CD4-positive, alpha-beta T cell (primary cell): ENCODE measurements at regions not wholly inside any gene's neighbourhood (a gene's known extent, or its start where the extent isn't known, plus 50 kb on each side); places are given as distances from the start of the nearest gene placed in this dataset.

ENCODE experiments used
- ATAC-seq: fragments of 200-7000 bp; cut with Tn5 transposase; one replicate; pipeline ENCODE4 v1.10.0; 2022; ENCODE audit warnings: mild to moderate bottlenecking; ENCODE audit not compliant: poor library complexity
- CTCF ChIA-PET: fragments of 350-600 bp; sonication (Branson Sonifier 250); formaldehyde crosslinking; loops from one replicate; lab custom pipeline; 2021; ENCODE audit warnings: antibody characterized with exemption, inconsistent platforms; lab: Charles Lee
- POLR2A ChIA-PET: fragments of 350-600 bp; sonication (Branson Sonifier 250); formaldehyde crosslinking; loops from one replicate; lab custom pipeline; 2021; ENCODE audit warnings: antibody characterized with exemption, inconsistent platforms; lab: Charles Lee
- DNase-seq, 14 experiments: peaks; one replicate each; pipeline ENCODE4 v3.0.0-alpha.2; 2013 to 2020; ENCODE audit warnings: mixed read lengths in 2 of 14
- H3K27ac ChIP-seq, 2 donors: one replicate each; pipeline versions ENCODE4 v1.5.1 to v1.7.0; 2013; ENCODE audit warnings: low read length in 2 of 2, low read depth in 1 of 2, mild to moderate bottlenecking in 1 of 2
- H3K27me3 ChIP-seq, 2 experiments: 1 replicate in 1 of 2; 2 replicates in 1 of 2; pipeline versions ENCODE4 v1.6.1 to v1.7.0; 2013; ENCODE audit warnings: low read length in 2 of 2, control low read depth in 1 of 2, mild to moderate bottlenecking in 1 of 2, moderate library complexity in 1 of 2; ENCODE audit not compliant: insufficient read depth in 2 of 2, control insufficient read depth in 1 of 2
- H3K36me3 ChIP-seq: one replicate; pipeline ENCODE4 v1.6.1; 2013; ENCODE audit warnings: low read length, control low read depth; ENCODE audit not compliant: insufficient read depth
- H3K4me1 ChIP-seq: one replicate; pipeline ENCODE4 v1.6.1; 2013; ENCODE audit warnings: low read length, control low read depth; ENCODE audit not compliant: insufficient read depth
- H3K4me3 ChIP-seq: one replicate; pipeline ENCODE4 v1.5.1; 2013; ENCODE audit warnings: mild to moderate bottlenecking, low read length, moderate library complexity
- H3K9me3 ChIP-seq, 2 experiments: 1 replicate in 1 of 2; 2 replicates in 1 of 2; pipeline versions ENCODE4 v1.6.1 to v1.7.0; 2013; ENCODE audit warnings: low read length in 2 of 2, mild to moderate bottlenecking in 2 of 2, control low read depth in 1 of 2, moderate library complexity in 1 of 2; ENCODE audit not compliant: control insufficient read depth in 1 of 2, insufficient read depth in 1 of 2
- H3K27ac Mint-ChIP-seq: one replicate; pipeline ENCODE4 v1.8.0; 2020; ENCODE audit warnings: mixed read lengths
- H3K27me3 Mint-ChIP-seq: one replicate; pipeline ENCODE4 v1.8.0; 2021; ENCODE audit warnings: mixed read lengths
- H3K36me3 Mint-ChIP-seq: one replicate; pipeline ENCODE4 v1.8.0; 2021; ENCODE audit warnings: low read depth, mixed read lengths
- H3K4me1 Mint-ChIP-seq: one replicate; pipeline ENCODE4 v1.8.0; 2021; ENCODE audit warnings: low read depth, mixed read lengths
- H3K4me3 Mint-ChIP-seq: one replicate; pipeline ENCODE4 v1.8.0; 2020; ENCODE audit warnings: mild to moderate bottlenecking, mixed read lengths
- H3K9me3 Mint-ChIP-seq: one replicate; pipeline ENCODE4 v1.8.0; 2020; ENCODE audit warnings: mixed read lengths
- intact Hi-C, 2 experiments: fragments of 100-400 bp; cut with DNase I in 1 of 2; cut with micrococcal nuclease in 1 of 2; formaldehyde crosslinking; loops; one replicate each; pipeline versions ENCODE4 v1.15.1 to v1.9.0; 2023 to 2025; cut with DNase I, micrococcal nuclease
- TF ChIP-seq, protein P1 (sequence below): fragments of 200-600 bp; IDR thresholded peaks from one replicate; pipeline ENCODE4 v1.8.0; 2022; ENCODE audit warnings: antibody characterized with exemption, mild to moderate bottlenecking

DNA sequence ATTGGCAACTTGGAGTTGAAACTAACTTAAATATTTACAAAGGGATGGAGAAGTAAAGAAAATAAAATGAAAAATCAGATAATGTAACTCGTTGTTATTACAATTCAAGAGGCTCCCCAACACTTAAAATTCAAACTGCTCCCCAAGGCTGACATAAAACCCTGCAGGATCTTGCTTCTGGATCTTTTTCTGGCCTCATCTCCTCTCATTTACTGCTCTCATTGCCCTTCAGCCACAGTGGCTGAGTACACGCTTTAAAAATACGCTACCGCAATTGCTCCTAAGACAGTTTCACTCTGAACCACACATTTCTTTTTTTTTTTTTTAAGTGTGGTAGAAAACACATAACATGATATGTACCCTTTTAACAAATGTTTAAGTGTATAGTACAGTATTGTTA lies 718.1 kb upstream of the ANO3 start:
- Histone ChIP-seq H3K27me3 (no peaks in the 10 kb centered on the region), H3K27ac (no peak overlapping the region), H3K4me1 (no peaks in the 10 kb centered on the region), H3K4me3 (no peak overlapping the region), H3K36me3 (no peaks in the 10 kb centered on the region), H3K9me3 (peaks cover 0 to 4% of the 10 kb centered on the region in 2 experiments)
- no peaks in the 10 kb centered on the region for H3K4me1 Mint-ChIP-seq
- no peaks in the 10 kb centered on the region for H3K36me3 Mint-ChIP-seq
- H3K4me3 Mint-ChIP-seq: no peak overlapping the region
- intact Hi-C loops: no loop called here
- ATAC-seq: no peak
- CTCF ChIA-PET: no interaction called here
- H3K27ac Mint-ChIP-seq: no peak overlapping the region
- POLR2A ChIA-PET: no interaction called here
- TF ChIP-seq, protein P1, sequence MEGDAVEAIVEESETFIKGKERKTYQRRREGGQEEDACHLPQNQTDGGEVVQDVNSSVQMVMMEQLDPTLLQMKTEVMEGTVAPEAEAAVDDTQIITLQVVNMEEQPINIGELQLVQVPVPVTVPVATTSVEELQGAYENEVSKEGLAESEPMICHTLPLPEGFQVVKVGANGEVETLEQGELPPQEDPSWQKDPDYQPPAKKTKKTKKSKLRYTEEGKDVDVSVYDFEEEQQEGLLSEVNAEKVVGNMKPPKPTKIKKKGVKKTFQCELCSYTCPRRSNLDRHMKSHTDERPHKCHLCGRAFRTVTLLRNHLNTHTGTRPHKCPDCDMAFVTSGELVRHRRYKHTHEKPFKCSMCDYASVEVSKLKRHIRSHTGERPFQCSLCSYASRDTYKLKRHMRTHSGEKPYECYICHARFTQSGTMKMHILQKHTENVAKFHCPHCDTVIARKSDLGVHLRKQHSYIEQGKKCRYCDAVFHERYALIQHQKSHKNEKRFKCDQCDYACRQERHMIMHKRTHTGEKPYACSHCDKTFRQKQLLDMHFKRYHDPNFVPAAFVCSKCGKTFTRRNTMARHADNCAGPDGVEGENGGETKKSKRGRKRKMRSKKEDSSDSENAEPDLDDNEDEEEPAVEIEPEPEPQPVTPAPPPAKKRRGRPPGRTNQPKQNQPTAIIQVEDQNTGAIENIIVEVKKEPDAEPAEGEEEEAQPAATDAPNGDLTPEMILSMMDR: no peak
- no peaks in the 10 kb centered on the region for H3K27me3 Mint-ChIP-seq
- DNase-seq: no peak
- H3K9me3 Mint-ChIP-seq: peaks cover 11% of the 10 kb centered on the region

DNA sequence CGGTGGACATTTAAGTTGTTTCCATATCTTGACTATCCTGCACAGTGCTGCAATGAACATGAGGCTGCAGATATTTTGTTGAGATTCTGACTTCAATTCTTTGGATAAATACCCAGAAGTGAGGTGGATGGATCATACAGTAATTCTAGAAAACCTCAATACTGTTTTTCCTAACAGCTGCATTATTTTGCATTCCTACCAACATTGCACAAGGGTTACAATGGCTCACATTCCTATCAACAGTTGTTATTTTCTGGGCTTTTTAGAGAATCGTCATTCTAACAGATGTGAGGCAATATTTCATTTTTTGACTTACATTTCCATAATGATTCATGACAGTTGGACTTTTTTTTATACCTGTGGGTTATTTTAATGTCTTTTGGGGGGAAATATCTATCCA lies 716.9 kb upstream of the ANO3 start:
- Histone ChIP-seq H3K27me3 (no peaks in the 10 kb centered on the region), H3K4me3 (no peak overlapping the region), H3K36me3 (no peaks in the 10 kb centered on the region), H3K27ac (no peak overlapping the region), H3K4me1 (no peaks in the 10 kb centered on the region), H3K9me3 (peaks cover 0 to 4% of the 10 kb centered on the region in 2 experiments)
- TF ChIP-seq, protein P1: no peak
- ChIA-PET POLR2A (no interaction called here), CTCF (no interaction called here)
- peaks cover 9% of the 10 kb centered on the region for H3K9me3 Mint-ChIP-seq
- DNase-seq (no peak), ATAC-seq (no peak)
- intact Hi-C loops: no loop called here
- no peaks in the 10 kb centered on the region for H3K36me3 Mint-ChIP-seq
- H3K27ac Mint-ChIP-seq: no peak overlapping the region
- no peak overlapping the region for H3K4me3 Mint-ChIP-seq
- no peaks in the 10 kb centered on the region for H3K27me3 Mint-ChIP-seq
- H3K4me1 Mint-ChIP-seq: no peaks in the 10 kb centered on the region

DNA sequence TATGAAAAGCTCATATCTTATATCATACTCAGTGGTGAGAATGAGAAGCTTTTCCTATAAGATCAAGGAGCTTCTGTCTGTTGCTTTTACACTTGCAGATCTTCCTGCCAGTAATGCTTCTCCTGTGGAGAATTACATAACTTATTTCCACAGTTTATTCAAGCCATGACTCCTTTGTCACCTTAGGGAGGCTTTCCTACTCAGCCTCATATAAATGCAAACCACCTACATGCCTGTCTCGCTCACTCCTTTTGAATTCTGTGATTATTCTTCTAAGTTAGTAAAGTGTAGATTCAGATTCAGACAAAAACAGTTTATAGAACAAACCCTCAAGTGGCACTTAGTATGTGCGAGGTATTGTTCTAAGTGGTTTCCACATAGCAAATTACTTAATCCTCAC lies 716.1 kb upstream of the ANO3 start:
- Mint-ChIP-seq H3K9me3 (peaks cover 10% of the 10 kb centered on the region), H3K4me1 (no peaks in the 10 kb centered on the region), H3K27me3 (no peaks in the 10 kb centered on the region), H3K36me3 (no peaks in the 10 kb centered on the region), H3K4me3 (no peak overlapping the region), H3K27ac (no peak overlapping the region)
- no peak for DNase-seq
- no peak for ATAC-seq
- H3K4me1 ChIP-seq: no peaks in the 10 kb centered on the region
- ChIA-PET POLR2A (no interaction called here), CTCF (no interaction called here)
- H3K4me3 ChIP-seq: no peak overlapping the region
- peaks cover 0 to 4% of the 10 kb centered on the region in 2 experiments for H3K9me3 ChIP-seq
- H3K27me3 ChIP-seq: no peaks in the 10 kb centered on the region
- TF ChIP-seq, protein P1: no peak
- H3K36me3 ChIP-seq: no peaks in the 10 kb centered on the region
- intact Hi-C loops: no loop called here
- H3K27ac ChIP-seq: no peak overlapping the region
